ENCODE measurements at regions not wholly inside any gene's neighbourhood (a gene's known extent, or its start where the extent isn't known, plus 50 kb on each side); places are given as distances from the start of the nearest gene placed in this dataset.

- no peak for DNase-seq (ENCODE audit: low read depth)
These were observed 1405.6 kb upstream of the TENM4 start for GRCh38 chr11:80846442-80846841.

GRCh38 chr11:80844110-80844819 is 1403.4 kb upstream of the TENM4 start:
- no peak for DNase-seq (ENCODE audit: low read depth)

- DNase-seq (ENCODE audit: low read depth): no peak
These were observed 1402.6 kb upstream of the TENM4 start for GRCh38 chr11:80843266-80843974.

- no peak for DNase-seq (ENCODE audit: low read depth)
These were observed 1401.4 kb upstream of the TENM4 start for GRCh38 chr11:80842246-80842645.

- DNase-seq (ENCODE audit: low read depth): no peak
These were observed 1400.8 kb upstream of the TENM4 start for GRCh38 chr11:80841675-80842074.

GRCh38 chr11:80838153-80838552 is 1397.3 kb upstream of the TENM4 start:
- no peak for DNase-seq (ENCODE audit: low read depth)

- DNase-seq (ENCODE audit: low read depth): no peak
These were observed 1396.2 kb upstream of the TENM4 start for GRCh38 chr11:80837051-80837450.

GRCh38 chr11:80831374-80831773 is 1390.5 kb upstream of the TENM4 start:
- DNase-seq (ENCODE audit: low read depth): no peak

- DNase-seq (ENCODE audit: low read depth): no peak
These were observed 1387.0 kb upstream of the TENM4 start for GRCh38 chr11:80827781-80828180.

GRCh38 chr11:80826808-80827207 is 1386.0 kb upstream of the TENM4 start:
- DNase-seq (ENCODE audit: low read depth): no peak

- no peak for DNase-seq (ENCODE audit: low read depth)
These were observed 1381.5 kb upstream of the TENM4 start for GRCh38 chr11:80822308-80822707.

GRCh38 chr11:80819271-80819670 is 1378.4 kb upstream of the TENM4 start:
- no peak for DNase-seq (ENCODE audit: low read depth)

- DNase-seq (ENCODE audit: low read depth): no peak
These were observed 1376.1 kb upstream of the TENM4 start for GRCh38 chr11:80816966-80817365.

GRCh38 chr11:80816454-80816847 is 1375.6 kb upstream of the TENM4 start:
- DNase-seq (ENCODE audit: low read depth): no peak

- DNase-seq (ENCODE audit: low read depth): no peak
These were observed 1375.1 kb upstream of the TENM4 start for GRCh38 chr11:80815752-80816453.

GRCh38 chr11:80814813-80815212 is 1374.0 kb upstream of the TENM4 start:
- no peak for DNase-seq (ENCODE audit: low read depth)

GRCh38 chr11:80810695-80811094 is 1369.9 kb upstream of the TENM4 start:
- no peak for DNase-seq (ENCODE audit: low read depth)

- no peak for DNase-seq (ENCODE audit: low read depth)
These were observed 1357.3 kb upstream of the TENM4 start for GRCh38 chr11:80798174-80798573.

GRCh38 chr11:80783561-80783960 is 1342.7 kb upstream of the TENM4 start:
- no peak for DNase-seq (ENCODE audit: low read depth)

GRCh38 chr11:80782135-80782885 is 1341.5 kb upstream of the TENM4 start:
- DNase-seq (ENCODE audit: low read depth): no peak

GRCh38 chr11:80779905-80780605 is 1339.2 kb upstream of the TENM4 start:
- no peak for DNase-seq (ENCODE audit: low read depth)

GRCh38 chr11:80778941-80779340 is 1338.1 kb upstream of the TENM4 start:
- DNase-seq (ENCODE audit: low read depth): no peak
